ENCODE measurements at regions not wholly inside any gene's neighbourhood (a gene's known extent, or its start where the extent isn't known, plus 50 kb on each side); places are given as distances from the start of the nearest gene placed in this dataset.

- no peaks in the 10 kb centered on the region for H3K27me3 ChIP-seq (ENCODE audit: low read depth)
- peaks cover 71% of the 10 kb centered on the region for H3K4me1 ChIP-seq
- no peaks in the 10 kb centered on the region for H3K36me3 ChIP-seq
- H3K27ac ChIP-seq (replicated peaks), result peak overlapping the region; percentile 44
- no peak for DNase-seq
- no peaks in the 10 kb centered on the region for H3K9me3 ChIP-seq (replicated peaks)
- H3K4me3 ChIP-seq, result no peak overlapping the region
- TF ChIP-seq CTCF (IDR thresholded peaks at IDR 0.05; ENCODE audit: borderline replicate concordance), result no peak
- intact Hi-C loops (cut with micrococcal nuclease), result no loop called here
Measured at GRCh38 chr4:41454423-41454822, 83.5 kb upstream of the LIMCH1 start.

- intact Hi-C loops (cut with micrococcal nuclease), result no loop called here
- H3K4me1 ChIP-seq, result peaks cover 78% of the 10 kb centered on the region
- H3K36me3 ChIP-seq, result no peaks in the 10 kb centered on the region
- peak overlapping the region; percentile 44 for H3K27ac ChIP-seq (replicated peaks)
- no peak for DNase-seq
- H3K9me3 ChIP-seq (replicated peaks), result no peaks in the 10 kb centered on the region
- no peak overlapping the region for H3K4me3 ChIP-seq
- TF ChIP-seq CTCF (IDR thresholded peaks at IDR 0.05; ENCODE audit: borderline replicate concordance), result no peak
- no peaks in the 10 kb centered on the region for H3K27me3 ChIP-seq (ENCODE audit: low read depth)
Measured at GRCh38 chr4:41455206-41455605, 82.8 kb upstream of the LIMCH1 start.

GRCh38 chr4:41456559-41457101 is 81.3 kb upstream of the LIMCH1 start:
- no peak for TF ChIP-seq CTCF (IDR thresholded peaks at IDR 0.05; ENCODE audit: borderline replicate concordance)
- H3K4me1 ChIP-seq, result peaks cover 91% of the 10 kb centered on the region
- intact Hi-C loops (cut with micrococcal nuclease), result no loop called here

GRCh38 chr4:41458689-41459088 is 79.3 kb upstream of the LIMCH1 start:
- Histone ChIP-seq H3K36me3 (no peaks in the 10 kb centered on the region), H3K4me1 (peaks cover 94% of the 10 kb centered on the region), H3K27me3 (ENCODE audit: low read depth) (no peaks in the 10 kb centered on the region), H3K4me3 (no peak overlapping the region), H3K9me3 (replicated peaks) (no peaks in the 10 kb centered on the region), H3K27ac (replicated peaks) (peak overlapping the region; percentile 20)
- intact Hi-C loops (cut with micrococcal nuclease), result no loop called here
- TF ChIP-seq CTCF (IDR thresholded peaks at IDR 0.05; ENCODE audit: borderline replicate concordance), result no peak
- no peak for DNase-seq

More at GRCh38 chr4:41456559-41457101, 81.3 kb upstream of the LIMCH1 start:
- no peaks in the 10 kb centered on the region for H3K27me3 ChIP-seq (ENCODE audit: low read depth)
- DNase-seq, result no peak
- H3K4me3 ChIP-seq, result no peak overlapping the region
- no peak overlapping the region for H3K27ac ChIP-seq (replicated peaks)
- H3K9me3 ChIP-seq (replicated peaks), result no peaks in the 10 kb centered on the region
- H3K36me3 ChIP-seq, result no peaks in the 10 kb centered on the region

- intact Hi-C loops (cut with micrococcal nuclease), result no loop called here
- no peak for TF ChIP-seq CTCF (IDR thresholded peaks at IDR 0.05; ENCODE audit: borderline replicate concordance)
- Histone ChIP-seq H3K27ac (replicated peaks) (no peak overlapping the region), H3K4me1 (peaks cover 91% of the 10 kb centered on the region), H3K27me3 (ENCODE audit: low read depth) (no peaks in the 10 kb centered on the region), H3K36me3 (no peaks in the 10 kb centered on the region), H3K9me3 (replicated peaks) (no peaks in the 10 kb centered on the region), H3K4me3 (no peak overlapping the region)
- DNase-seq, result no peak
Measured at GRCh38 chr4:41460641-41461040, 77.3 kb upstream of the LIMCH1 start.

All from left ventricle myocardium inferior (tissue), 1 donor.